GM19099 (cell line): ENCODE measurements at regions not wholly inside any gene's neighbourhood (a gene's known extent, or its start where the extent isn't known, plus 50 kb on each side); places are given as distances from the start of the nearest gene placed in this dataset.

Experiments
- POLR2A ChIP-seq: IDR thresholded peaks from 3 replicates; pipeline ENCODE4 v1.6.1; 2011; ENCODE audit warnings: low read depth; ENCODE audit not compliant: insufficient read length; ENCODE audit errors: extremely low read depth

DNA sequence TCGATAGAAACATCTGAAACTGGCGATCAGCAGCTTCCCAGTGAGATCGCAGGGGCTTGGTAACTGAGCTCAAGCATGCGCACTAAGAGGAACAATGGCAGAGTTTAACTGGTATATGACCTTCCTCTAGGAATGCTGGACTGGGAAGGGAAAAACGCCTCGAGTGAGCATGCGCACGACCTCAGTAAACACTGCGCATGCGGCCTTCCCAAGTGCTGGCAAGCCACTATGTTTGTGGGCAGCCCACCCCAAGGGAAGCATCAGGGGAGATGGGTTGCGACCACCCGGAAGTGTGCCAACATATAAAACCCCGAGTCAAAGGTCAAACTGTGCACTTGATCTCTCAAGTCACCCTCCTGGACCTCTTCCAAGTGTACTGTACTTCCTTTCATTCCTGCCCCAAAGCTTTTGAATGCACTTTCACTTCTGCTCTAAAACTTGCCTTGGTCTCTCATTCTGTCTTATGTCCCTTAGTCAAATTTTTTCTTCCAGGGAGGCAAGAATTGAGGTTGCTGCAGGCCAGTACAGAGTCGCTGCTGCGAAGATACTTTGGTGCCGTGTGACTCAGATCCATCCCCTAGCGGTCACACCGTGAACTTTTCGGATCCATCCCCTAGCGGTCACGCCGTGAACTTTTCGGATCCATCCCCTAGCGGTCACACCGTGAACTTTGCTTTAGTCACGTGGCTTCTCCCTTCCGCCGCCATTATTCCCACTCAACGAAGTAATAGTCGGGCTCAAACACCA is 243.3 kb downstream of the FAM43A start:
- no peak for TF ChIP-seq POLR2A

- no peak for TF ChIP-seq POLR2A
Observed at GRCh38 chr3:194929578-194929960, 243.9 kb downstream of the FAM43A start.

GRCh38 chr3:194930377-194931204 is 244.9 kb downstream of the FAM43A start:
- TF ChIP-seq POLR2A, result no peak

DNA sequence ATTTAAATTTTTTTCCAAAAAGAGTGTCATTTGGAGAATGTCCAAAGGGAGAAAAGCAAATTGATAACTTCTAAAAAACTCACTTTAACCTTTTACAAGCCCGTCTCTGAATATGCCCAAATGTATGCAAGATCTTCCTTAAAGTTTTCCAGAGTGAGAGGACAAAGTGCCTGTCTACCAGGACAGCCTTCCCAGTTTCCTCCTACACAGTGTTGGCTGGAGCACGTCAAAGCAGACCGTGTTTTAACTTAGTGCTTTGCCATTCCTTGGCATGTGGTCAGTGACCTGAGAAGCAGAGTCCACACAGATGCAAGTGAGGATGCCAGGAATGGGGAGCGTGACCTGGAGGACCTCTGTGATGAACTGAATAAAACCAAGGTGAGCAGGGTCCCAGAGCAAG is 245.7 kb downstream of the FAM43A start:
- no peak for TF ChIP-seq POLR2A

DNA sequence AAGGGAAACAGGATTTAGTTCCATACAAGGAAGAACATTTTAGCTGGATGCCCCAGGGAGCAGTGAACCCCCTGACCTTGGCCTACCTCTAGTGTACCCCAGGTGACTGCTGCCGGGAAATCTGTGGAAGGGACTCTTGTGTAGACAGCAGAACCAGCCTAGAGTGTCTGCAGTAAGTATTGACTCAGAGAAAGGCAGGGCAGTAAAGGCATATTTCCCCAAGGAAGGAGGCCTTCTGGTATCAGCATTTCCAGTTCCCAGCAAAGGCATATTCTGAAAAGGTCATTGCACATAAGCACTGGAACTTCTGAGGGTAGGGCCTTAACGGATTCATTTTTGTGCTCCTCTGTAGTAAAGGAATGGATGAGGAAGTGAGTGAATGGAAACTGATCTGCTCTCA is 246.2 kb downstream of the FAM43A start:
- no peak for TF ChIP-seq POLR2A

DNA sequence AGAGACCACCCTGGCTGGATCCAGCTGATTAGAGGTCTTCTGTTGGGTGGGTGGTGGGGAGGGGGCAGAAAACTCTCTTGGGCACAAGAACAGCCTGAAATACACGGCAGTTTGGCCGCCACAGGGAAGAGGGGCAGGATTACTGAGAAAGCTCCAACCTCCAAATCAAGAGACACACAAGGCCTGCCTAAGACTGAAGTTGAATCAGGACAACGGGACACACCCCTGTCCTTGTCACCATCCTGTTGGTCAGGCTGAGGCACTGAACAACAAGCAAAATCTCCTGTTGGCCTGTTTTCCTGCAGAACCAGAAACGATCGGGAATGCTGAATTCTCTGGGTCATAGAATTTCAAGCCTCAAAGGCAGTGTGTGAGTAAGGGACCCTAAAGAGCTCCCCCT is 247.8 kb downstream of the FAM43A start:
- no peak for TF ChIP-seq POLR2A

GRCh38 chr3:194935061-194935460 is 249.4 kb downstream of the FAM43A start:
- TF ChIP-seq POLR2A, result no peak

DNA sequence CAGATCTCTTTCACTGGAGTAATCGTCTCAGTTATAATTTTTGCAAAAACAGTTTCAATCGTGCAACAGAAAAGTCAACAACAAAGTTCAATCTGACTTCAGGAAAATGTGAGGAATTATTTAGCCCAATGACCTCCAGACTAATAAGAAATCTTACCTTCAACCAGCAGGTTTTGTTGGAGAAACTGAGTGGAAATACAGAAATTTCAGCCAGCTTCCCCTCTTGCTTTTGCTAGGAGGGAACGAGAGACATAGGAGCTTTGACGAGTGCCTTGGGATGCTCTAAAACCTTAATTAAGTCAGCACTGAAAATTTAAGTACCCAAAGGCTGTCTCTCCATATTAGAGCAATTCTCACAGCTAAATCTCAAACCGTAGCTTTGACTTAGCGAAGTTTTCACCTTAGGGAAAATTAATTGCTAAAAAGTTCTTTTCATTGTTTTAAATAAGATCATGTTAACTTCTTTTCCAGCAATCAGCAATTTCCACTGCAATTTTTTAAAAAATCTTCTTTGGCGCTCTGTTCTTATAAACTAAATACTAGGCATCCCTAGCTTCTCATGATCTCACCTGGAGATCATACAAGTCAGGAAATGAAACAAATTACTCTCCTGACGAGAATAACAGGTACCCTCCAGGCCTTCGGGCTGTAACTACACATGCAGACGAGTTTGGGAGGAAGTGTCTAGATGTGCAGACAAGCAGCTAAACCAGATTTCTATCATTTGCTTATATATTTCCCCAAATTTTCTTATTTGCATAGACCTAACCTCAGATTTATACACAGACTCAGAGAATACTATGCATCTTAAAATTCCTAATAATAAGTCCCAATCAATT is 250.2 kb downstream of the FAM43A start:
- no peak for TF ChIP-seq POLR2A

- no peak for TF ChIP-seq POLR2A
Observed at GRCh38 chr3:194936659-194937058, 251.0 kb downstream of the FAM43A start.

DNA sequence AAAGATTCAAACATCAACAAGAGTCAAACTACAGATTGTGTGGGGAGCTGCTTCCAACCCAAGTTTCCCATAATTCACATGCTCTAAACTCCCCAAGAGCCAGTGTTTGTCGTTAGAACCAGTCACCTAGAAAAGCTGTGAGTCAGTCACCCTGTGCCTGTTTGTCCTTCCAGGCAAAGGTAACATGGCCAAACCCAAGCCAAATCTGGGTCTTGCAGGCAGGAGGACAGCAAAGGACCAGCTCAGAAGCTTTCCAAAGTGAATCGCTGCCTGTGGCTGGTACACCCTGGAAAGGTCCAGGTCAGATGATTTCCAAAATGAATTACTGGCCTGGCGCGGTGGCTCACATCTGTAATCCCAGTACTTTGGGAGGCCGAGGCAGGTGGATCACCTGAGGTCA is 251.5 kb downstream of the FAM43A start:
- TF ChIP-seq POLR2A, result no peak

DNA sequence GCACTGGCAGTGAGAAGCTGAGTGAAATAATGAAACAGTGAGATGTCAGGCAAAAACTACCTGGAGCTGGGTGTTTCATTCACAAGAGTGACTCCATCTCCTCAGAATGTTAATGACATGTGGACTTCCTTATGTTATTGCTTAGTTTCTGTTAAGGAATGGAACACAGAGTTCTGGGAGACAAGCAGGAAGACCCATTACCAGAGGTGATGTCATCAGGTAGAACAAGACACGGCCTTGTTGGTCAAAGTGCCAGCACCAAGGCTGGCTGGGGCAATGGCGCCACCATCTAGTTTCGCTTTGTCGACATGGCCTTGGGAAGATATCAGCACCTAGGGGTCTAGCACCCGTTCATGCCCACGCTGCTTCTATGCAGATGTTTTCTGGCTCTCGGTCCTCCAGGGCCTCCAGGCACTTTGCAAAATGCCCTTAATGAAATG is 252.2 kb downstream of the FAM43A start:
- no peak for TF ChIP-seq POLR2A

DNA sequence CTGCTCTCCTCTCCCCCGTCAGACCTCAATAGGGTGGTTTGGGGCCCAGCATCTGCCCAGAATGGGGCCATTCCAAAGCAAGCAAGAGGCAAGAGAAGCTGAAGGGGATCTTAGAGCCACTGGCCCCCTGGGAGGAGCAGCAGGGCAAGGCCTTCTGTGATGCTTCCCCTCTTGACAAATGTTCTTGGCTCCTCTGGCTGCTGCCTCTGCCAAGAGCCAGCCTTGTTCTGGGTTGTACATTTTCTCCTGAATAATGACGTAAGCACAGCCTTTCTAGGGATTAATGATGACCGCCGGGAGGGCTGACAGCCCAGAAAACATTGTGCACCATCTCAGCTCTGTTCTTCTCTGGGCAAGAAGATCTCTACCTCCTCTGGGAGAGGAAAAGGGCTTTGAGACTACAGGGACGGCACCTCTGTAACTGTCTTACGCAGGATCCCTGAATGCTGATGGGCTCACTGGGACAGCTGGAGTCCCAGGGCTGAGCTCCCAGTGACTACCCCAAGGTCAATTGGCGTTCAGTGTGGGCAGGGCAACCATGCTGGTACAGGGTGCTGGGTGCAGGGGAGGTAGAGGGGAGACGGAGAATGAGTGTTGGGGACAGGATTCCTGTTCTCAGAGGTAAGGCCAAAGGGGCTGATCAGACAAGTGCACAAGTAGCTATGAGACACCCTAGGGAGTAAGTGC is 253.3 kb downstream of the FAM43A start:
- no peak for TF ChIP-seq POLR2A

GRCh38 chr3:194939532-194939909 is 253.8 kb downstream of the FAM43A start:
- TF ChIP-seq POLR2A, result no peak

DNA sequence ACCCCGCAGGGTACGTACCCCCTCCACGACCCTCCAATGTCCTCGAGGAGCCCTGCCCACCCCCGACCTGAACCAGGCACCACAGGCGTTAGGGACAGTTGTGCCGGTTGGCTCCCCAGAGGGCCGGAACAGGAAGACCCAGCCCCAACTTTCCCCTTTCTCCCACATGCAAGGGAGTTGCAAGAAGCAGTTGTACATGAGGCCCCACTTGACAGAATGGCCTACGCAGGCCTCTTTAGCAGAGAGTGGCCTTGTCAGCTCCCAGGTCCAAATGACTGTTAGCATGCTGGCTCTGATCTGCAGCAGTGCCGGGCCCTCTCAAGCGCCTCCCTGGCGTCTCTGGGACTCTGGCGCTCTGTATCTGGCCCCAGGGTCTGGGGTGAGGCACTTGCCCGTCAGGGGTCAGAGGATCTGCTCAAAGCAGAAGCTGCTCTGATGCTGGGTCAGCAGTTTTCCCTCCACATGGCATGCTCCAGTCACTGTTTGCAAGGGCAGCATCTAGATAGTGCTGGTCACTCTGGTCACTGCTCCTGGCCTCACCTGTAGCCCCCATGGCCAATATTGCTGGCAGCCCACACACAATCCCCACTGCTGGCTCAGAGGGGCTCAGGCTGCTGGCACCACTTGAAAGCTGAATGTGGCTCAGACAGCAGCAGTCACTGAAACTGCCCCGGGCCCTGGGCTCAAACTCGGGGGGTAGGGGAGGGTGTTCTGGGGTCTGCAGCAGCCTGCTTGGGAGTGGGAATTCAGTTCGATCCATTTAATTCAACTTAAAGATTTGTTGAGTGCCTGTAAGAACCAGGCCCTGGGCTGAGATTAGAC is 254.5 kb downstream of the FAM43A start:
- no peak for TF ChIP-seq POLR2A
